AG04449 (cell line): ENCODE measurements at regions not wholly inside any gene's neighbourhood (a gene's known extent, or its start where the extent isn't known, plus 50 kb on each side); places are given as distances from the start of the nearest gene placed in this dataset.

Experiments used
- CTCF ChIA-PET: fragments of 350-600 bp; formaldehyde crosslinking; extraction: SDS; loops from one replicate; lab custom pipeline; 2021; ENCODE audit warnings: antibody characterized with exemption; lab: Yijun Ruan, JAX
- POLR2A ChIA-PET: fragments of 400-600, 350-600 bp; formaldehyde crosslinking; extraction: SDS; loops from one replicate; lab custom pipeline; 2020; ENCODE audit warnings: antibody characterized with exemption, inconsistent platforms; lab: Yijun Ruan, JAX
- DNase-seq: peaks from one replicate; pipeline ENCODE4 v3.0.0-alpha.2; 2010; ENCODE audit warnings: low read depth, low spot score
- H3K4me3 ChIP-seq: 2 replicates; pipeline ENCODE4 v1.5.1; 2011; ENCODE audit warnings: low read depth, mild to moderate bottlenecking, control low read depth, low read length
- CTCF ChIP-seq: IDR thresholded peaks from one replicate; pipeline ENCODE4 v1.5.1; 2011; ENCODE audit warnings: mild to moderate bottlenecking, moderate library complexity, low read length, control low read depth, inconsistent platforms; ENCODE audit not compliant: insufficient read depth; ENCODE audit errors: missing control alignments

GRCh38 chr4:45331802-45332201 is 605.4 kb upstream of the GNPDA2 start:
- DNase-seq = no peak
- ChIA-PET CTCF (no interaction called here), POLR2A (no interaction called here)
- TF ChIP-seq CTCF = no peak
- no peak overlapping the region for H3K4me3 ChIP-seq

GRCh38 chr4:45327544-45327943 is 601.2 kb upstream of the GNPDA2 start:
- no peak for DNase-seq

GRCh38 chr4:45324455-45325417 is 598.4 kb upstream of the GNPDA2 start:
- DNase-seq = no peak
- CTCF ChIA-PET = no interaction called here
- H3K4me3 ChIP-seq = no peak overlapping the region
- TF ChIP-seq CTCF = no peak
- POLR2A ChIA-PET = no interaction called here

More at GRCh38 chr4:45327544-45327943, 601.2 kb upstream of the GNPDA2 start:
- ChIA-PET POLR2A (no interaction called here), CTCF (no interaction called here)
- H3K4me3 ChIP-seq = no peak overlapping the region
- no peak for TF ChIP-seq CTCF

GRCh38 chr4:45323453-45324058 is 597.2 kb upstream of the GNPDA2 start:
- H3K4me3 ChIP-seq = no peak overlapping the region
- ChIA-PET CTCF (no interaction called here), POLR2A (no interaction called here)

GRCh38 chr4:45317739-45318138 is 591.4 kb upstream of the GNPDA2 start:
- H3K4me3 ChIP-seq = no peak overlapping the region
- POLR2A ChIA-PET = no interaction called here
- no peak for DNase-seq
- no peak for TF ChIP-seq CTCF
- CTCF ChIA-PET = interaction anchor here (0.5 kb wide), 1 partner anchor 169 kb away, joined by 3 read pairs; no protein-coding TSS in a partner anchor

More at GRCh38 chr4:45323453-45324058, 597.2 kb upstream of the GNPDA2 start:
- no peak for TF ChIP-seq CTCF
- DNase-seq = no peak

GRCh38 chr4:45317276-45317675 is 590.9 kb upstream of the GNPDA2 start:
- no peak for TF ChIP-seq CTCF
- POLR2A ChIA-PET = no interaction called here
- no peak overlapping the region for H3K4me3 ChIP-seq
- CTCF ChIA-PET = interaction anchor here (0.5 kb wide), 1 partner anchor 168 kb away, joined by 3 read pairs; no protein-coding TSS in a partner anchor
- DNase-seq = no peak
